D721Med (cell line): ENCODE measurements at regions not wholly inside any gene's neighbourhood (a gene's known extent, or its start where the extent isn't known, plus 50 kb on each side); places are given as distances from the start of the nearest gene placed in this dataset.

ENCODE experiments used
- DNase-seq: peaks from one replicate; pipeline ENCODE4 v3.0.0; 2011; ENCODE audit warnings: low spot score; ENCODE audit not compliant: insufficient read length
- FAIRE-seq: peaks from 2 replicates; lab custom pipeline; 2011; peaks lifted over from hg19 to GRCh38; lab: Jason Lieb, UNC
- CTCF ChIP-seq: IDR thresholded peaks from 2 replicates; pipeline ENCODE4 v1.5.1; 2012; ENCODE audit warnings: mild to moderate bottlenecking, control low read depth; ENCODE audit not compliant: insufficient read depth; ENCODE audit errors: missing control alignments

GRCh38 chr3:27589795-27590194 is 105.6 kb upstream of the SLC4A7 start:
- TF ChIP-seq CTCF: no peak
- no peak for FAIRE-seq
- no peak for DNase-seq

GRCh38 chr3:27585429-27585828 is 101.2 kb upstream of the SLC4A7 start:
- TF ChIP-seq CTCF: no peak
- FAIRE-seq: no peak

GRCh38 chr3:27584874-27585273 is 100.7 kb upstream of the SLC4A7 start:
- FAIRE-seq (no peak), DNase-seq (no peak)
- no peak for TF ChIP-seq CTCF

More at GRCh38 chr3:27585429-27585828, 101.2 kb upstream of the SLC4A7 start:
- DNase-seq: no peak

GRCh38 chr3:27581852-27582251 is 97.7 kb upstream of the SLC4A7 start:
- TF ChIP-seq CTCF: no peak
- FAIRE-seq: no peak
- DNase-seq: no peak

GRCh38 chr3:27578032-27578431 is 93.8 kb upstream of the SLC4A7 start:
- DNase-seq: no peak
- TF ChIP-seq CTCF: no peak

GRCh38 chr3:27577504-27577903 is 93.3 kb upstream of the SLC4A7 start:
- TF ChIP-seq CTCF: no peak
- FAIRE-seq (no peak), DNase-seq (no peak)

More at GRCh38 chr3:27578032-27578431, 93.8 kb upstream of the SLC4A7 start:
- no peak for FAIRE-seq

- no peak for TF ChIP-seq CTCF
- FAIRE-seq: no peak
- no peak for DNase-seq
Measured at GRCh38 chr3:27576171-27576570, 92.0 kb upstream of the SLC4A7 start.
